ENCODE measurements at regions not wholly inside any gene's neighbourhood (a gene's known extent, or its start where the extent isn't known, plus 50 kb on each side); places are given as distances from the start of the nearest gene placed in this dataset.
"Not testable (repeated sequence)": the region's sequence is repeated elsewhere in the genome, so short reads cannot be mapped to it uniquely, and the experiment has no call there.

GRCh38 chr6:49097664-49098063 lies 365.4 kb downstream of the MMUT start:
- not testable (repeated sequence) for DNase-seq

- no peak for DNase-seq
Observed at GRCh38 chr6:49097116-49097515, 365.9 kb downstream of the MMUT start.

GRCh38 chr6:49088631-49089030 lies 374.4 kb downstream of the MMUT start:
- DNase-seq: no peak

- no peak for DNase-seq
Observed at GRCh38 chr6:49087369-49087768, 375.7 kb downstream of the MMUT start.

- DNase-seq: no peak
Observed at GRCh38 chr6:49082611-49083010, 380.4 kb downstream of the MMUT start.

GRCh38 chr6:49072885-49073620 lies 390.0 kb downstream of the MMUT start:
- no peak for DNase-seq

- DNase-seq: no peak
Observed at GRCh38 chr6:49072146-49072545, 390.9 kb downstream of the MMUT start.

- DNase-seq: no peak
Observed at GRCh38 chr6:49070411-49070810, 392.6 kb downstream of the MMUT start.

- DNase-seq: no peak
Observed at GRCh38 chr6:49054311-49054710, 408.7 kb downstream of the MMUT start.

GRCh38 chr6:49052901-49053300 lies 410.2 kb downstream of the MMUT start:
- no peak for DNase-seq

- no peak for DNase-seq
Observed at GRCh38 chr6:49051281-49051680, 411.8 kb downstream of the MMUT start.

GRCh38 chr6:49050584-49050983 lies 412.5 kb downstream of the MMUT start:
- no peak for DNase-seq

- DNase-seq: no peak
Observed at GRCh38 chr6:49038294-49038822, 424.7 kb downstream of the MMUT start.

GRCh38 chr6:49030251-49031020 lies 432.6 kb downstream of the MMUT start:
- DNase-seq: no peak

GRCh38 chr6:49027644-49028043 lies 435.4 kb downstream of the MMUT start:
- no peak for DNase-seq

GRCh38 chr6:49025273-49026240 lies 437.5 kb downstream of the MMUT start:
- DNase-seq: no peak

- no peak for DNase-seq
Observed at GRCh38 chr6:49004801-49005200, 458.3 kb downstream of the MMUT start.

GRCh38 chr6:49003348-49003747 lies 459.7 kb downstream of the MMUT start:
- DNase-seq: no peak

GRCh38 chr6:49001856-49002541 lies 461.1 kb downstream of the MMUT start:
- no peak for DNase-seq

- no peak for DNase-seq
Observed at GRCh38 chr6:48998574-48998973, 464.5 kb downstream of the MMUT start.

- no peak for DNase-seq
Observed at GRCh38 chr6:48996461-48997119, 466.5 kb downstream of the MMUT start.

Data from right kidney (tissue), 1 donor.